Mesenchymal stem cell (in vitro differentiated cells and primary cell): ENCODE measurements at regions not wholly inside any gene's neighbourhood (a gene's known extent, or its start where the extent isn't known, plus 50 kb on each side); places are given as distances from the start of the nearest gene placed in this dataset.

Source experiments
- DNase-seq: peaks from one replicate; pipeline ENCODE4 v3.0.0-alpha.2; 2013
- H2AFZ ChIP-seq: one replicate; pipeline ENCODE4 v1.6.1; 2013; ENCODE audit warnings: low read depth, mild to moderate bottlenecking, control low read depth, inconsistent platforms, low read length, moderate library complexity
- H2AK5ac ChIP-seq: 2 replicates; pipeline ENCODE4 v1.6.1; 2013; ENCODE audit warnings: low read length, moderate library complexity, mild to moderate bottlenecking, inconsistent platforms; ENCODE audit not compliant: severe bottlenecking
- H2BK120ac ChIP-seq: one replicate; pipeline ENCODE4 v1.6.1; 2013; ENCODE audit warnings: low read depth, mild to moderate bottlenecking, inconsistent platforms, low read length, moderate library complexity
- H2BK12ac ChIP-seq, 2 experiments: one replicate each; pipeline ENCODE4 v1.6.1; 2013; ENCODE audit warnings: inconsistent platforms in 2 of 2, low read length in 2 of 2, mild to moderate bottlenecking in 2 of 2, moderate library complexity in 2 of 2, control low read depth in 1 of 2
- H2BK15ac ChIP-seq: one replicate; pipeline ENCODE4 v1.6.1; 2013; ENCODE audit warnings: mild to moderate bottlenecking, low read depth, inconsistent platforms; ENCODE audit not compliant: poor library complexity, severe bottlenecking
- H2BK5ac ChIP-seq: 2 replicates; pipeline ENCODE4 v1.6.1; 2013; ENCODE audit warnings: low read depth, mild to moderate bottlenecking, low read length, control low read depth, inconsistent platforms; ENCODE audit not compliant: poor library complexity, severe bottlenecking
- H3K14ac ChIP-seq, 2 experiments: one replicate each; pipeline ENCODE4 v1.6.1; 2013; ENCODE audit warnings: inconsistent platforms in 2 of 2, low read length in 2 of 2, control low read depth in 1 of 2, mild to moderate bottlenecking in 1 of 2, moderate library complexity in 1 of 2
- H3K18ac ChIP-seq, 2 experiments: one replicate each; pipeline ENCODE4 v1.6.1; 2013; ENCODE audit warnings: inconsistent platforms in 2 of 2, low read length in 2 of 2, control low read depth in 1 of 2, low read depth in 1 of 2, mild to moderate bottlenecking in 1 of 2
- H3K23ac ChIP-seq, 2 experiments: one replicate each; pipeline ENCODE4 v1.6.1; 2013; ENCODE audit warnings: inconsistent platforms in 2 of 2, low read length in 2 of 2, mild to moderate bottlenecking in 2 of 2, moderate library complexity in 2 of 2, control low read depth in 1 of 2
- H3K27ac ChIP-seq: 2 replicates; pipeline ENCODE4 v1.5.1; 2013; ENCODE audit warnings: mild to moderate bottlenecking, moderate library complexity, low read length, control low read depth, inconsistent platforms; ENCODE audit not compliant: poor library complexity, severe bottlenecking
- H3K27me3 ChIP-seq, 2 experiments: 2 replicates each; pipeline versions ENCODE4 v1.6.1 to v1.7.0; 2013; ENCODE audit warnings: low read length in 2 of 2, mild to moderate bottlenecking in 2 of 2, moderate library complexity in 2 of 2, control low read depth in 1 of 2, inconsistent platforms in 1 of 2; ENCODE audit not compliant: control insufficient read depth in 1 of 2, insufficient read depth in 1 of 2
- H3K36me3 ChIP-seq, 2 experiments: 2 replicates each; pipeline versions ENCODE4 v1.6.1 to v1.7.0; 2013; ENCODE audit warnings: low read length in 2 of 2, control low read depth in 1 of 2, inconsistent platforms in 1 of 2, low read depth in 1 of 2, mild to moderate bottlenecking in 1 of 2; ENCODE audit not compliant: insufficient read depth in 2 of 2, control insufficient read depth in 1 of 2
- H3K4ac ChIP-seq, 2 experiments: one replicate each; pipeline ENCODE4 v1.6.1; 2013; ENCODE audit warnings: inconsistent platforms in 2 of 2, low read length in 2 of 2, mild to moderate bottlenecking in 2 of 2, moderate library complexity in 2 of 2, control low read depth in 1 of 2, low read depth in 1 of 2
- H3K4me1 ChIP-seq: 2 replicates; pipeline ENCODE4 v1.6.1; 2013; ENCODE audit warnings: low read depth, low read length, control low read depth; ENCODE audit not compliant: control insufficient read depth, insufficient read depth
- H3K4me2 ChIP-seq: 2 replicates; pipeline ENCODE4 v1.6.1; 2013; ENCODE audit warnings: low read length, mild to moderate bottlenecking, inconsistent platforms; ENCODE audit not compliant: poor library complexity, severe bottlenecking
- H3K4me3 ChIP-seq, 2 experiments: 2 replicates each; pipeline versions ENCODE4 v1.5.1 to v1.7.0; 2013; ENCODE audit warnings: low read length in 2 of 2, mild to moderate bottlenecking in 2 of 2, control low read depth in 1 of 2, low read depth in 1 of 2; ENCODE audit not compliant: insufficient read depth in 1 of 2
- H3K79me1 ChIP-seq: replicated peaks from 2 replicates; pipeline ENCODE4 v1.6.1; 2013; ENCODE audit warnings: mild to moderate bottlenecking, control low read depth, low read length, inconsistent platforms; ENCODE audit not compliant: poor library complexity, severe bottlenecking
- H3K9ac ChIP-seq: 2 replicates; pipeline ENCODE4 v1.7.0; 2013; ENCODE audit warnings: mild to moderate bottlenecking, low read length, moderate library complexity
- H3K9me3 ChIP-seq: 2 replicates; pipeline ENCODE4 v1.7.0; 2013; ENCODE audit warnings: mild to moderate bottlenecking, low read length; ENCODE audit not compliant: control insufficient read depth
- H4K8ac ChIP-seq: one replicate; pipeline ENCODE4 v1.6.1; 2013; ENCODE audit warnings: inconsistent platforms, mild to moderate bottlenecking, low read length, moderate library complexity
- H4K91ac ChIP-seq: one replicate; pipeline ENCODE4 v1.6.1; 2013; ENCODE audit warnings: mild to moderate bottlenecking, low read length, inconsistent platforms
- WGBS: methylation state at CpG from one replicate; pipeline ENCODE4 v1.1.7; 2013; ENCODE audit warnings: mixed read lengths; 5-methylcytosine and 5-hydroxymethylcytosine counted together

- H3K27ac ChIP-seq: no peak overlapping the region
- no peak overlapping the region for H3K4me3 ChIP-seq
Observed at GRCh38 chr16:60930291-60930690, 1105.9 kb downstream of the CDH8 start.

GRCh38 chr16:60922920-60923319, 1113.3 kb downstream of the CDH8 start:
- H3K36me3 ChIP-seq: no peaks in the 10 kb centered on the region
- no peak overlapping the region for H3K18ac ChIP-seq
- H2BK120ac ChIP-seq: no peak overlapping the region
- H3K27me3 ChIP-seq: no peaks in the 10 kb centered on the region
- no peak overlapping the region for H2BK5ac ChIP-seq
- H3K23ac ChIP-seq: no peak overlapping the region
- no peak overlapping the region for H2AK5ac ChIP-seq
- no peaks in the 10 kb centered on the region for H3K9me3 ChIP-seq
- no peak overlapping the region for H3K27ac ChIP-seq
- H4K91ac ChIP-seq: no peak overlapping the region
- no peak overlapping the region for H2BK15ac ChIP-seq
- H4K8ac ChIP-seq: no peak overlapping the region
- WGBS: 100% methylated on average over 1 of the region's 2 CpGs
- no peak overlapping the region for H3K4ac ChIP-seq
- H3K4me2 ChIP-seq: no peak overlapping the region
- no peaks in the 10 kb centered on the region for H3K4me1 ChIP-seq
- no peak overlapping the region for H3K9ac ChIP-seq
- no peaks in the 10 kb centered on the region for H3K79me1 ChIP-seq
- no peak overlapping the region for H2BK12ac ChIP-seq
- no peak overlapping the region for H3K14ac ChIP-seq
- no peak overlapping the region for H3K4me3 ChIP-seq
- no peak overlapping the region for H2AFZ ChIP-seq
- DNase-seq: no peak

More at GRCh38 chr16:60930291-60930690, 1105.9 kb downstream of the CDH8 start:
- H3K14ac ChIP-seq: no peak overlapping the region
- no peak overlapping the region for H2BK15ac ChIP-seq
- no peak overlapping the region for H2BK120ac ChIP-seq
- no peaks in the 10 kb centered on the region for H3K4me1 ChIP-seq
- H3K79me1 ChIP-seq: no peaks in the 10 kb centered on the region
- no peak overlapping the region for H2AK5ac ChIP-seq
- H3K9me3 ChIP-seq: peaks cover 3% of the 10 kb centered on the region
- H3K4ac ChIP-seq: no peak overlapping the region
- H3K9ac ChIP-seq: no peak overlapping the region
- DNase-seq: no peak
- no peak overlapping the region for H2BK5ac ChIP-seq
- H3K23ac ChIP-seq: no peak overlapping the region
- no peak overlapping the region for H2AFZ ChIP-seq
- H4K8ac ChIP-seq: no peak overlapping the region
- no peak overlapping the region for H2BK12ac ChIP-seq
- no peaks in the 10 kb centered on the region for H3K36me3 ChIP-seq
- WGBS: 68% methylated on average over 3 of the region's 5 CpGs
- no peak overlapping the region for H4K91ac ChIP-seq
- no peaks in the 10 kb centered on the region for H3K27me3 ChIP-seq
- H3K18ac ChIP-seq: no peak overlapping the region
- H3K4me2 ChIP-seq: no peak overlapping the region

GRCh38 chr16:60914334-60914733, 1121.9 kb downstream of the CDH8 start:
- Histone ChIP-seq H3K23ac (no peak overlapping the region), H3K4ac (no peak overlapping the region), H2BK5ac (no peak overlapping the region), H3K9ac (no peak overlapping the region), H3K27me3 (no peaks in the 10 kb centered on the region), H4K91ac (no peak overlapping the region), H3K36me3 (no peaks in the 10 kb centered on the region), H2BK15ac (no peak overlapping the region), H3K27ac (no peak overlapping the region), H3K4me2 (no peak overlapping the region), H2AFZ (no peak overlapping the region), H3K18ac (no peak overlapping the region), H3K79me1 (no peaks in the 10 kb centered on the region), H3K4me3 (no peak overlapping the region), H3K4me1 (no peaks in the 10 kb centered on the region), H4K8ac (no peak overlapping the region), H3K14ac (no peak overlapping the region), H2BK120ac (no peak overlapping the region), H2AK5ac (no peak overlapping the region), H3K9me3 (peaks cover 9% of the 10 kb centered on the region), H2BK12ac (no peak overlapping the region)
- 100% methylated on average over 1 of the region's 3 CpGs for WGBS
- no peak for DNase-seq

- H3K4me3 ChIP-seq: no peak overlapping the region
- H2BK120ac ChIP-seq: no peak overlapping the region
- no peak for DNase-seq
- no peak overlapping the region for H2BK15ac ChIP-seq
- H3K79me1 ChIP-seq: no peaks in the 10 kb centered on the region
- no peak overlapping the region for H4K91ac ChIP-seq
- H3K4me1 ChIP-seq: no peaks in the 10 kb centered on the region
- peaks cover 9% of the 10 kb centered on the region for H3K9me3 ChIP-seq
- no peak overlapping the region for H2AK5ac ChIP-seq
- no peak overlapping the region for H2BK5ac ChIP-seq
- no peak overlapping the region for H3K9ac ChIP-seq
- no peak overlapping the region for H3K18ac ChIP-seq
- no peak overlapping the region for H2BK12ac ChIP-seq
- H3K4me2 ChIP-seq: no peak overlapping the region
- no peaks in the 10 kb centered on the region for H3K36me3 ChIP-seq
- H3K27ac ChIP-seq: no peak overlapping the region
- WGBS: 83% methylated on average over 2 of the region's 4 CpGs
- no peak overlapping the region for H2AFZ ChIP-seq
- H3K27me3 ChIP-seq: no peaks in the 10 kb centered on the region
- no peak overlapping the region for H3K14ac ChIP-seq
- no peak overlapping the region for H3K4ac ChIP-seq
- no peak overlapping the region for H4K8ac ChIP-seq
- no peak overlapping the region for H3K23ac ChIP-seq
Observed at GRCh38 chr16:60907645-60908044, 1128.6 kb downstream of the CDH8 start.
